Activated T-helper 1 cell treated with anti-CD3 and anti-CD28 coated beads, Interleukin-12 subunit alpha, Interleukin-12 subunit beta, Interleukin-2, Interleukin-4 antibody, amounts not matched to agents 30 ng/mL and 10 ng/mL and 1 ng/mL, durations not matched to agents 14 hours and 24 hours and 36 hours (primary cell): ENCODE measurements at regions not wholly inside any gene's neighbourhood (a gene's known extent, or its start where the extent isn't known, plus 50 kb on each side); places are given as distances from the start of the nearest gene placed in this dataset.
"Not testable (repeated sequence)": the region's sequence is repeated elsewhere in the genome, so short reads cannot be mapped to it uniquely, and the experiment has no call there.

Experiments
- DNase-seq: peaks from one replicate; pipeline ENCODE4 v3.0.0; 2021; ENCODE audit warnings: low spot score
- H3K27ac Mint-ChIP-seq: one replicate; pipeline ENCODE4 v1.8.0; 2021; ENCODE audit warnings: mild to moderate bottlenecking, mixed read lengths
- H3K27me3 Mint-ChIP-seq: one replicate; pipeline ENCODE4 v1.8.0; 2022; ENCODE audit warnings: mild to moderate bottlenecking, moderate library complexity, mixed read lengths; ENCODE audit not compliant: insufficient read depth
- H3K36me3 Mint-ChIP-seq: one replicate; pipeline ENCODE4 v1.8.0; 2021; ENCODE audit warnings: low read depth, mixed read lengths
- H3K4me1 Mint-ChIP-seq: one replicate; pipeline ENCODE4 v1.8.0; 2021; ENCODE audit warnings: low read depth, mixed read lengths
- H3K4me3 Mint-ChIP-seq: one replicate; pipeline ENCODE4 v1.8.0; 2021; ENCODE audit warnings: mild to moderate bottlenecking, moderate library complexity, mixed read lengths
- H3K9me3 Mint-ChIP-seq: one replicate; pipeline ENCODE4 v1.8.0; 2021; ENCODE audit warnings: mixed read lengths
- intact Hi-C: fragments of 100-400 bp; cut with micrococcal nuclease; formaldehyde crosslinking; loops from one replicate; pipeline ENCODE4 v1.15.1; 2024

DNA sequence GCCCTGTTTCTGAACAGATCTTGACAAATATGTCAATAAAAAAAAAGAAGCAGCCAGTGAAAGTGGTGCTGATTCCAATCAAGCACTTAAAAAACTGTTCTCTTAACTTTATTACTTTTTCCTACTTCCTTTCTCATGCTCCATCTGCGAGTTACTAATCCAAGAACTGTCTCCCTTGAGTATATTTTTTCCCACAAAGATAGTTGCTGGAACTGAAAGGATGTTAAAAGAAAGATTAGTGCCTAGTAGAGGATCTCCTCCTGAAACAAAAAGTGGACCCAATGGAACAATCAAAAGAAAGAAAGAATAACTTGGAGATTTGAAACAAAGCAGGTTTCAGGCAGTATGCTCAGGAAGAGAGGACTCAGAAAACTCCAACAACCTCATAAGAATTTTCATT is 1034.8 kb downstream of the PCDH17 start:
- Mint-ChIP-seq H3K9me3 (no peaks in the 10 kb centered on the region), H3K36me3 (no peaks in the 10 kb centered on the region), H3K27ac (no peak overlapping the region), H3K27me3 (no peaks in the 10 kb centered on the region), H3K4me3 (no peak overlapping the region), H3K4me1 (no peaks in the 10 kb centered on the region)
- DNase-seq: no peak
- intact Hi-C loops: no loop called here

DNA sequence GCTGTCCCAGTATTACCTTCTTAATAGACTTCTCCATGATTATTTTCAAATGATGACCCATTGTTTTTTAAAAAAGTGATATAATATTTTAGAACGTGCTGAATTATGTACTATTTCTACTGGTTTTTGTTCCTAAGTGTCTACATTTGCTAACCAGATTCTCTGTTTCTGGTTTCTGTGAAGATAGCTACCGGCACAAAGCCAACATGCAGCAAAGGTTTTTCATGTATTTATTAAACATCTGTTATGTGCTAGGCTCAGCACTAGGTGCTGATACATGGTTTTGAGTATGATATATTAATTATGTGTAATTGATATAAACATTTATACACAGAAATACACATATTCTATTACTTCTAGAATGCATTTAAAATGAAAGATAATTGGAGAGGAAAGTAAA is 1035.6 kb downstream of the PCDH17 start:
- no peak overlapping the region for H3K4me3 Mint-ChIP-seq
- H3K9me3 Mint-ChIP-seq: no peaks in the 10 kb centered on the region
- H3K36me3 Mint-ChIP-seq: no peaks in the 10 kb centered on the region
- H3K4me1 Mint-ChIP-seq: no peaks in the 10 kb centered on the region
- no peaks in the 10 kb centered on the region for H3K27me3 Mint-ChIP-seq
- intact Hi-C loops: no loop called here
- no peak overlapping the region for H3K27ac Mint-ChIP-seq
- no peak for DNase-seq

DNA sequence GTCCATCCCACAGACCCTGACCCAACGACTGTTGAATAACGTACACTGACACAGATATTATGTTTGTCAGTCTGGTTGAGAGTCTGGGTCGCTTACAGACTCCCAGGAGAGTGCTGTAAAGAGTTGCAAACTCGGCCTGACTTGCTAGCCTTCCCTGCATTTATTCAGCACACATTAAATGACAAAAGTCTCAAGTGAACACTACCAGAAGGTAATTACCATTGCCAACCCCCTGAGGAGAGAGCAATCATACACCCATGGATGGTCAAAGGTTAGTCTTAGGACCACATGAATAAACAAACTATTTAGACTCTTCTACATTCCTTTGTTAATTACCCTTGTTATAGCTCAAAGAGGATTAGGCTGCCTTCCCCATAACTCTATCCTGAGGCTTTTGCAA is 1048.6 kb downstream of the PCDH17 start:
- H3K27me3 Mint-ChIP-seq: no peaks in the 10 kb centered on the region
- no peak overlapping the region for H3K27ac Mint-ChIP-seq
- no peaks in the 10 kb centered on the region for H3K4me1 Mint-ChIP-seq
- H3K9me3 Mint-ChIP-seq: peaks cover 14% of the 10 kb centered on the region
- H3K4me3 Mint-ChIP-seq: no peak overlapping the region
- no peaks in the 10 kb centered on the region for H3K36me3 Mint-ChIP-seq
- intact Hi-C loops: no loop called here
- no peak for DNase-seq

DNA sequence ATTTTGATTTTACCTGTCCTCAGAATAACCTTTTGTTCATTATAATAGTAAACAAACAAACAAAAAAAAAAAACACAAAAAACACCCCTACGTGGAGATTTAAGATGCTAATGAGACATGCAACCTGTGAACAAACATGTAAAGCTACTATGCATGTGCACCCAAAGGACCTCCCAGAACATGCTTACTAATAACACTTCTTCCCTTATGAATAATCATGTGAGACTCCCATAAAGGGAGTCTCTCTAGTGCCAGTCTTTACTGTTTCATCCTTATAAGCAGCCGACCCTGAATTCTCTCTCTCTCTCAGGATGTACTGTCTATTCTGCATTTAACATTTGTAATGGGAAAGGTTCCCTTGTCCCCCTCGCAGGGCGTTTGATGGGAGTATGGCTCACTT is 1051.1 kb downstream of the PCDH17 start:
- H3K4me3 Mint-ChIP-seq: no peak overlapping the region
- DNase-seq: no peak
- no peaks in the 10 kb centered on the region for H3K4me1 Mint-ChIP-seq
- intact Hi-C loops: no loop called here
- no peaks in the 10 kb centered on the region for H3K27me3 Mint-ChIP-seq
- H3K36me3 Mint-ChIP-seq: no peaks in the 10 kb centered on the region
- no peak overlapping the region for H3K27ac Mint-ChIP-seq
- H3K9me3 Mint-ChIP-seq: peaks cover 21% of the 10 kb centered on the region

DNA sequence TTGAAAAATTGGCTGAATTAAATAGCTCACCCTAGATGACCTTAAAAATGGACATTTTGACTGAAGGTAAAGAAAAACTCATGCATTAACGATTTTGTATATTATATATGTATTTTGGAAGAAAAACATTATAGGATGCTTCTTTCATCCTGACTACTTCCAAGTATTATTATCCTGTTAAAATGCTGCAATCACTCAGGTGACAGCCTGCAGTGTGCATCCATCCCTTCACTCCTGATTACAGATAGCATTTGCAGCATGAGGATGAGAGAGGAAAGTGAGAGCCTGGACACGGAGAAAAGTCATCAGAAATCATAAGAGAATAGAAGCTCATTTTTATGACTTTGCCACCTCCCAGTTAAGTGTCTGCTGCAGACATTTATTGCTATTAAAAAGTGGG is 1055.6 kb downstream of the PCDH17 start:
- Mint-ChIP-seq H3K36me3 (no peaks in the 10 kb centered on the region), H3K27me3 (no peaks in the 10 kb centered on the region), H3K4me3 (no peak overlapping the region), H3K9me3 (peaks cover 20% of the 10 kb centered on the region), H3K27ac (no peak overlapping the region), H3K4me1 (no peaks in the 10 kb centered on the region)
- no peak for DNase-seq
- intact Hi-C loops: no loop called here

DNA sequence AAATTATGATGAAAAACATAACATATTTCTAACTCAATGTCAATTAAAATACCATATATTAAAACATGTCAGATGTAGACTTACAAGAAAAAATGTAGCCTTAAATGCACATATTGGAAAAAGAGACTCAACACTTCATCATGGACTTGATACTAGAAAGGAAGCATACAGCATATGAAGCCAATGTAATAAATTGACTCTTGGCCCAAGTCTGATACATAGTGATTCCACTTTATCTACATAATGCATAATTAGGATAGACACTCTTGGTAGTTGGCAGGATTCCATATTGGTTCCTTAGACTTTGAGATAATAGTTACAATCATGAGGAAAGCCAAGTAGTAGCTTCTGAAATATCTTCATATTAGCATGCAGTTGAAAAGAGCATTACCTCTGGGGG is 1067.0 kb downstream of the PCDH17 start:
- no peak overlapping the region for H3K4me3 Mint-ChIP-seq
- peaks cover 15% of the 10 kb centered on the region for H3K9me3 Mint-ChIP-seq
- intact Hi-C loops: no loop called here
- no peak overlapping the region for H3K27ac Mint-ChIP-seq
- DNase-seq: no peak
- H3K4me1 Mint-ChIP-seq: no peaks in the 10 kb centered on the region
- no peaks in the 10 kb centered on the region for H3K36me3 Mint-ChIP-seq
- no peaks in the 10 kb centered on the region for H3K27me3 Mint-ChIP-seq

DNA sequence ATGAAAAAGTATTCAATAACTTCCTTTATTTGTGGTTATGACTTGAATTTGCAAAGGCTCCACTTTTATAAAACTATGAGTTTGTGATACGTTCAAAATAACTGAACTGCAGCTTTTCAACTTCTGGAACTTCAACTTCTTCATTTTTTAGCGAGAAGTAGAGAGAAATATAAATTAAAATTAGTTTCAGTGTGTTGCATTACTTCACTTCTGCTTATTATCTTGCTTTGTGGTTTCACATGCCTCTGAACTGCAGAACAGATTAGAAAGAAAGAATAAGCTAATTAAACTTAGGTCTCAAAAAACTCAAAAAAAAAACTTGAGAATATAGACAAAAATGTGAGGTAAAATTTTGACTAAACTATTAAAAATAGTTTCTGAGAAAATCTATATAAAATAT is 1073.4 kb downstream of the PCDH17 start:
- Mint-ChIP-seq H3K4me3 (no peak overlapping the region), H3K27ac (no peak overlapping the region), H3K36me3 (no peaks in the 10 kb centered on the region), H3K4me1 (no peaks in the 10 kb centered on the region), H3K9me3 (peaks cover 19% of the 10 kb centered on the region), H3K27me3 (no peaks in the 10 kb centered on the region)
- intact Hi-C loops: no loop called here
- no peak for DNase-seq

DNA sequence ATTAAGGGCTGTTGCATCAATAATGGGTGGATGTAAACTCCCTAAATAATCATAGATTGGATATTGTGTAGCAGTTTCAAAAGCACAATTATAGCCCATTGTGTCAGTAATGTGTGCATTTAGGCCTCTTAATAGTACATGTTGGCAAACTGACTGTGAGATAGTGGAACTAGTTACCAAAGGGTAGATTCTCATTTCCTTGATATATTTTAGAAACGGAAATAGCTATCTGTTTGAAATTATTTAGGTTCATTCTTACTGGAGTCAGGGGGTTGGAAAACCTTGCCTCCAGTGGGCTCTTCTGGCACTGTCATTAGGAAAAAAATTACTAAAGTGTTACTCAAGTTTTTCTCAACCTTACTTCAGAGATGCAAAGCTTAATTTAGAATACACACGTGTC is 1074.9 kb downstream of the PCDH17 start:
- Mint-ChIP-seq H3K27me3 (no peaks in the 10 kb centered on the region), H3K36me3 (no peaks in the 10 kb centered on the region), H3K4me3 (no peak overlapping the region), H3K9me3 (peaks cover 29% of the 10 kb centered on the region), H3K4me1 (no peaks in the 10 kb centered on the region), H3K27ac (no peak overlapping the region)
- intact Hi-C loops: no loop called here
- DNase-seq: no peak

DNA sequence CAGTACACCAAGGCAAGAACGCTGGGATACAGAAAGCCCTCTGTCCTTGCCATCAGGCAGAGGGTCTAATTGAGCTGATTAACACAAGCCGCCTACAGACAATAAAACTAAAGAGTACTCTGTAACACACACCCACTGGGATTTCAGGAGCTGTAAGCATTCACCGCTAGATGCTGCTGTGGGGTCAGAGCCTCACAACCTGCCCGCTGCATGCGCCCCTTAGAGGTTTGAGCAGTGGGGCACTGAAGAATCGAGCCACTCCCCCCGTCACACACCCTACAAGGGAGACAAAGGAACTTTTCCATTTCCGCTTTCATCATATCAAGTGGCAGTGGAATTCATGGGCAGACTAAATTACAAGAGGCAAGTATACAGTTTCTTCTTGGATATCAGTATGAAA is 1080.6 kb downstream of the PCDH17 start:
- H3K27ac Mint-ChIP-seq: no peak overlapping the region
- H3K9me3 Mint-ChIP-seq: peaks cover 27% of the 10 kb centered on the region
- H3K4me3 Mint-ChIP-seq: no peak overlapping the region
- DNase-seq: no peak
- no peaks in the 10 kb centered on the region for H3K4me1 Mint-ChIP-seq
- no peaks in the 10 kb centered on the region for H3K27me3 Mint-ChIP-seq
- no peaks in the 10 kb centered on the region for H3K36me3 Mint-ChIP-seq
- intact Hi-C loops: no loop called here

DNA sequence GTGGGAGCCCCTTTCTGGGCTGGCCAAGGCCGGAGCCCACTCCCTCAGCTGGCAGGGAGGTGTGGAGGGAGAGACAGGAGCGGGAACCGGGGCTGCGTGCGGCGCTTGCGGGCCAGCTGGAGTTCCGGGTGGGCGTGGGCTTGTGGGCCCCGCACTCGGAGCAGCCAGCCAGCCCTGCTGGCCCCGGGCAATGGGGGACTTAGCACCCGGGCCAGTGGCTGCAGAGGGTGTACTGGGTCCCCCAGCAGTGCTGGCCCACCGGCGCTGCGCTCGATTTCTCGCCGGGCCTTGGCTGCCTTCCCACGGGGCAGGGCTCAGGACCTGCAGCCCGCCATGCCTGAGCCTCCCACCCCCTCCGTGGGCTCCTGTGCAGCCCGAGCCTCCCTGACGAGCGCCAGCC is 1082.5 kb downstream of the PCDH17 start:
- H3K27ac Mint-ChIP-seq, H3K4me3 Mint-ChIP-seq, H3K36me3 Mint-ChIP-seq, H3K4me1 Mint-ChIP-seq, DNase-seq, H3K27me3 Mint-ChIP-seq, intact Hi-C loops: not testable (repeated sequence)
- H3K9me3 Mint-ChIP-seq: peaks cover 22% of the 10 kb centered on the region

DNA sequence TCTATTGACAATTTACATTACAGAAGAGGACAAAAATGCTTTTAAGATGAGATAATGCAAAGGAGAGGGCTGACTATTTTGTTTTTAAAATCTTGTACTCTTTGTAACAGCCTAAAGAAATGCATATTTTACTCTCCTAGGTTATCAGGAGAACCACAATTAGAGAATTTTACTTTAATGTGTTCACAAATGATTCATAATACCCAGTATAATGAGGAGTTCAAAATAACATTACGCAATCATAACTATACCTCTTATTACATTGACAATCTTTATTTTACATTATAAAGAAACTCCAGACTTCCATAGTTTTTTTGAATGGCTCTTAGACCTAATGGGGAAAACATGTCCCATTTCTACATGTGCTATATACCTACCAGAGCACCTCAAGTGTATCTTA is 1089.7 kb downstream of the PCDH17 start:
- intact Hi-C loops: no loop called here
- no peak overlapping the region for H3K27ac Mint-ChIP-seq
- H3K4me1 Mint-ChIP-seq: no peaks in the 10 kb centered on the region
- no peak overlapping the region for H3K4me3 Mint-ChIP-seq
- DNase-seq: no peak
- no peaks in the 10 kb centered on the region for H3K9me3 Mint-ChIP-seq
- H3K36me3 Mint-ChIP-seq: no peaks in the 10 kb centered on the region
- no peaks in the 10 kb centered on the region for H3K27me3 Mint-ChIP-seq

DNA sequence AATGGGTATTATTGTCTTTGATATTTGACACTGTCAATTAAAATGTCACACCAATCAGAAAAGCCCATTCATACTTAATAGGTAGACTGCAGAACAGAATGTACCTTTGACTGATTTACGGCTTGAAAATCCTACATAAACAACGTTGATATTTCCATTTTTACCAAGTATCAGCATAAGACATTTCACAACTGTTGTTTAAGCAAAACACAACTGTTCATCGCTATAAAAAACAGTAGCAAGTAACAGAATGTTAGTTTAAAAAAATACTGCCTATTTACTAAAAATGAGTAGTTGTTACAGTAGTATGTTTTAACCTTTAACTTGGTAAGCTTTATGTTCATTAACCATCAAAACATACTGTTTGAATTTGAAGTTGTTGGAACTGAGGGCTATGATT is 1096.6 kb downstream of the PCDH17 start:
- H3K4me3 Mint-ChIP-seq: no peak overlapping the region
- H3K27ac Mint-ChIP-seq: no peak overlapping the region

DNA sequence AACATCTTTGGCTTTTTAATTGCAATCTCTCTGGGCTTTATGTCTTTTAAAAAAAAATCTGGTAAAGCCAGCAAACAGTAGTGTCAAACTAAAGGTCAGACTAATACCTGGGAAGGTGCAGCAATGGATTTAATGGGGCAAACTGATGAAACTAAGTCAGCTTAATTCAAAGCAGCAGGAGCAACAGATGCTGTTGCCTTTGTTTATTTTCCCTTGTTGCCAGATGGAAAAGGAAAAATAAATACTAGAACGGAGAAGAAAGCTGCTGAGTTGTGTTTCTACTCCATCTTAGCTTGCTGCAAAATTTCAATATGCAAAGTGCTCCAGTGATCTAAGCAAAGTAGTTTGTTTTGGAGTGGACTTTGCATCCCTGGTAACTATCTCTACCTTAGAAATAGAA is 1097.8 kb downstream of the PCDH17 start:
- Mint-ChIP-seq H3K36me3 (no peaks in the 10 kb centered on the region), H3K4me1 (no peaks in the 10 kb centered on the region), H3K27ac (no peak overlapping the region), H3K9me3 (peaks cover 4% of the 10 kb centered on the region), H3K27me3 (no peaks in the 10 kb centered on the region), H3K4me3 (no peak overlapping the region)
- DNase-seq: no peak
- intact Hi-C loops: no loop called here

More for the DNA sequence above, 1096.6 kb downstream of the PCDH17 start:
- DNase-seq: no peak
- Mint-ChIP-seq H3K36me3 (no peaks in the 10 kb centered on the region), H3K27me3 (no peaks in the 10 kb centered on the region), H3K9me3 (peaks cover 4% of the 10 kb centered on the region), H3K4me1 (no peaks in the 10 kb centered on the region)
- intact Hi-C loops: no loop called here

DNA sequence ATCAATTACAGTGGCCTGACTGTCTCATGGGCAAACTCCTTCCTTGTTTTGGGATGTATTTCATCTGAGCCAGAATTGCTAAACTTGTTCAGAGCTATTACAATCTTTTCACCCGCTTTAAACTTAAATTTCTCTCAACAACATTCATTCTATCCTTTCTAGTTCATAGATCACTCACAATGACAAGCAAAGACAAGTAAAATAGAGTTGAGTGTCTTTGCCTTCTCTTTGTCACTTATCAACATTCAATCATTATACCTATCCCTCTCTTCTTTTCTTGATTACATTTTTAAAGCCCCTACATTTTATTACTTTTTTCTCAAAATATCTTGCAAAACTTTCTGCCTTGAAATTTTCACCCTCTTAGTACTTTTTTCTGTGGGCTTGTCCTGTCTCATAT is 1113.1 kb downstream of the PCDH17 start:
- Mint-ChIP-seq H3K27me3 (no peaks in the 10 kb centered on the region), H3K9me3 (no peaks in the 10 kb centered on the region), H3K36me3 (no peaks in the 10 kb centered on the region), H3K4me1 (no peaks in the 10 kb centered on the region), H3K27ac (no peak overlapping the region), H3K4me3 (no peak overlapping the region)
- intact Hi-C loops: no loop called here
- no peak for DNase-seq
